ENCODE measurements at regions not wholly inside any gene's neighbourhood (a gene's known extent, or its start where the extent isn't known, plus 50 kb on each side); places are given as distances from the start of the nearest gene placed in this dataset.

DNA sequence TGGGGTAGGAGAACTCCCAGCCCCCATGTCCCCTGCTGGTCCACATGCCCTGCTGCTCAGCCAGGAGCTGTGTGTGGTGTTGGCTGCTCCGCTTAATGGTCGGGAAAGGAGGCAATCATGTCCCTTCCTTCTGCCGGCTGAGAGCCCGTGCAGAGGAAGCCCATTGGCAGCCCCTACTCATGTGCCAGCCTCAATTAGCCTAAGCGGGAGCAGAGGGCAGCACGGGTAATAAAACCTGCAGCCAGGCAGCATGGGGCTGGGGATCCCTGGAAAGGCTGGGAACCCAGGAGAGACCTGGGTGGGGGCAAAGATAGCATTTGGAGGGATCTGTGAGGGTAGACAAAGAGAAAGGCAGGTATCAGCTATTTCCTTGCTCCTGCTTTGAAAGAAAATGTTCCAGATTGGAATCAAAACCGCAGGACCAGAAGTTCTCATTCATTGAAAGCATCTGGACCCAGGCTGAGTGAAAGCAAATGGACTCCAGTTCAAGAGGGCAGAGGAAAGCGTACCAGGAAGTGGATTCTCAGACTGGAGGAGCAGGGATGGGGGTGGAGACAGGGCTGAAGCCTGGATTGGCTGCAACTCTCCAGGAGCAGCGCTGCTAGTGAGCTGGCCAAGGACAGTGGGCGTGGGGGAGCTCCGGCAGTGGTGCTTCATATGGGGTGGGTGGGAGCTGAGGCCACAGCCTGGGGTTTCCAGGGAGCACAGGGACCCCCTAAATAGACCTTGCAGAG is 103.4 kb upstream of the NECTIN1 start:
- TF ChIP-seq, protein P1, sequence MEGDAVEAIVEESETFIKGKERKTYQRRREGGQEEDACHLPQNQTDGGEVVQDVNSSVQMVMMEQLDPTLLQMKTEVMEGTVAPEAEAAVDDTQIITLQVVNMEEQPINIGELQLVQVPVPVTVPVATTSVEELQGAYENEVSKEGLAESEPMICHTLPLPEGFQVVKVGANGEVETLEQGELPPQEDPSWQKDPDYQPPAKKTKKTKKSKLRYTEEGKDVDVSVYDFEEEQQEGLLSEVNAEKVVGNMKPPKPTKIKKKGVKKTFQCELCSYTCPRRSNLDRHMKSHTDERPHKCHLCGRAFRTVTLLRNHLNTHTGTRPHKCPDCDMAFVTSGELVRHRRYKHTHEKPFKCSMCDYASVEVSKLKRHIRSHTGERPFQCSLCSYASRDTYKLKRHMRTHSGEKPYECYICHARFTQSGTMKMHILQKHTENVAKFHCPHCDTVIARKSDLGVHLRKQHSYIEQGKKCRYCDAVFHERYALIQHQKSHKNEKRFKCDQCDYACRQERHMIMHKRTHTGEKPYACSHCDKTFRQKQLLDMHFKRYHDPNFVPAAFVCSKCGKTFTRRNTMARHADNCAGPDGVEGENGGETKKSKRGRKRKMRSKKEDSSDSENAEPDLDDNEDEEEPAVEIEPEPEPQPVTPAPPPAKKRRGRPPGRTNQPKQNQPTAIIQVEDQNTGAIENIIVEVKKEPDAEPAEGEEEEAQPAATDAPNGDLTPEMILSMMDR (IDR thresholded peaks at IDR 0.05; ENCODE audit: low read depth, low read length) = no peak
- TF ChIP-seq EZH2phosphoT487 (IDR thresholded peaks at IDR 0.05; ENCODE audit: low read depth) = no peak
